Stimulated activated CD4-positive, alpha-beta T cell treated with anti-CD3 and anti-CD28 coated beads, Interleukin-12 subunit alpha, Interleukin-12 subunit beta, amount 100 ng/mL, for 24 hours (primary cell): ENCODE measurements at regions not wholly inside any gene's neighbourhood (a gene's known extent, or its start where the extent isn't known, plus 50 kb on each side); places are given as distances from the start of the nearest gene placed in this dataset.
"Not testable (repeated sequence)": the region's sequence is repeated elsewhere in the genome, so short reads cannot be mapped to it uniquely, and the experiment has no call there.

ENCODE experiments used
- DNase-seq, 2 experiments: peaks; one replicate each; pipeline ENCODE4 v3.0.0-alpha.2; 2020; ENCODE audit warnings: low read depth in 2 of 2

DNA sequence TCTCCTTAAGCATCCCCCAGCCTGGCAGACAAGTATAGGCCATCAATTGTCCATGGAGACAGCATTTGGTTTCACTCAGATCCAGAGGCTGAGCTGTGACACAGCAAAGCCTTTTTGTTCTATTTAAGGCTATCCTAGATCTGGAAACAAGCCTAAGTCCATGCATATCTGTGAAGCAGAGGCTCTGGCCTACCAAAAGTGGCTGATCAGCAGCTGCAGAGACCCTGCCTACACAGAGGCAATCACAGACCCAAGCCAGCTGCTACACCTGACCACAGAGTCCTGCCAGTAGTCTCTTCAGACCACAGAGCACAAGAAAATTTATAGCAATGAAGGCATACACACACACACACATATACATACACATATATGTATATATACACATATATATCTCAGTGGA is 501.7 kb upstream of the ARPP21 start:
- no peak for DNase-seq

DNA sequence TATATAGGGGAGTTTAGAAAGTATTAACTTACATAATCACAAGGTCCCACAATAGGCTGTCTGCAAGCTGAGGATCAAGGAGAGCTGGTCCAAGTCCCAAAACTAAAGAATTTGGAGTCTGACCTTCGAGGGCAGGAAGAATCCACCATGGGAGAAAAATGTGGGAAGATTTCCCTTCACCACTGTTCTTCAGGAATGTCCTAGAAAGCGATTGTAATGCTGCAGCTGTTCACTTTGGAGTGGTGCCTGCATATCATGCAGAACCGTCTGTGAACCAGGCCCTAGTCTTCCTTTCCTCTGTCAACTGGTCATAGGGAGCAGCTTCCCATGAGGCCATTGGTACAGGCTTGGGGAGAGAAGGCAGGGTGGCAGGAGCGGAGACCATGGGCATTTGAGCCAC is 497.9 kb upstream of the ARPP21 start:
- DNase-seq, result no peak

DNA sequence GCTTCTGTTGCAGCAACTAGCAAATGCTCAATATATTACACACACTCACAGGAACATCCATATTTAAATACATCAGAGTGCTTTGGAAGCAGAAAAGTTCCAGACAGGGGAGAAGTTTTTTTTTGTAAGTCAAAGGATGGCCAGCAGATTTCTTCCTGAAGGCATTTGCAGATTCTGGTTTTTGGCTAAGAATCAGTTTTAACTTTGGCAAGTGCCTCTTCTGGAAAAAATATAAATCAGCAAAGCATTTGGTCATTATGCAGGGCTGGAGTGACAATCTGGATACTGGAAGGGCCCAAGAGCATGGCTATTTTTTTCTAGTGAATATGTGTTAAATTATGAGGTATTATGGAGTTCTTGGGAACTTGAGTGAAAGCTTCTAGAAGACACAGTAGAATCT is 495.3 kb upstream of the ARPP21 start:
- no peak for DNase-seq

DNA sequence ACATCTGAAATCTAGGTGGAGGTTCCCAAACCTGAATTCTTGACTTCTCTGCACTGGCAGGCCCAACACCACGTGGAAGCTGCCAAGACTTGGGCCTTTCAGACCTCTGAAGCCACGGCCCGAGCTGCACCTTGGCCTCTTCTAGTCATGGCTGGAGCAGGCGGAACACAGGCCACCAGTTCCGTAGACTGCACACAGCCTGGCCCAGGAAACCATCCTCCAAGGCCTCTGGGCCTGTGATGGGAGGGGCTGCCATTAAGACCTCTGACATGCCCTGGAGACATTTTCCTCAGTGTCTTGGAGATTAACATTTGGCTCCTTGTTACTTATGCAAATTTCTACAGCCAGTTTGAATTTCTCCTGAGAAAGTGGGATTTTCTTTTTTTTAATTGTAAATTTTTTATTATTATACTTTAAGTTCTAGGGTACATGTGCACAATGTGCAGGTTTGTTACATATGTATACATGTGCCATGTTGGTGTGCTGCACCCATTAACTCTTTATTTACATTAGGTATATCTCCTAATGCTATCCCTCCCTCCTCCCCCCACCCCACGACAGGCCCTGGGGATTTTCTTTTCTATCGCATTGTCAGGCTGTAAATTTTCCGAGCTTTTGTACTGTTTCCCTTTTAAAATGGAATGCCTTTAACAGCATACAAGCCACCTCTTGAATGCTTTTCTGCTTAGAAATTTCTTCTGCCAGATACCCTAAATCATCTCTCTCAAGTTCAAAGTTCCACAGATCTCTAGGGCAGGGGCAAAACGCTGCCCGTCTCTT is 492.9 kb upstream of the ARPP21 start:
- DNase-seq, result not testable (repeated sequence)

DNA sequence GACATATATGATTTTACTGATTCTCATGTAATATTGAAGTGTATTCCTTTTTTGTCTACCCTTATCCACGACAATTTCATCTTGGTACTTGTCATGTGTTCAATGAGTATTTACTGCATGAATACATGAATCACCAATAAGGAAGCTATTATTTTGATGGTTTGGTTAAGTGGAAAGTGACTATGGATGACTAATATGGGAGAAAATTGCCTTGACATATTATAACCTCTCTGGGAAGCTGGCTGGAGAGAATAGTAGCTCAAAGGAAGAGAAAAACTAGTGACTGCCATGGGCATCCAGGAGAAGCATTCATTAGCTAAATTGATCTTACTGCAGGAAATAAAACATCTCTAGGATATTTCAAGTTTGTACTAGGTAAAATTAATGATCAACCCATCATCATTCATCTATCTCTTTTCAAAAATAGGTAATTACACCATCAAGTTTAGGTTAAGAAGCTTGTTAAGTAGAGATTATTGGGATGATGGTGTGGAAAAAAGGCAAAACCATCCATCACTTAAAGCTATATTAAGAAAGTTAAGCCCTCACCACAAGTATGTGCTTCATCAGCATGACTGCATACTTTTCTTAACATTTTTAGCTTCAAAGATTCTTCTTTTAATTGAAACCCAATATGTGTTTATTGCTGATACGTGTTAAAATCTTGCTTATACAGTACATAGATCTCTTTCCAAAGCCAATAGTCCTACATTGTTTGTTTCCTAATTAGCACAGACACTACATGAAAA is 455.2 kb upstream of the ARPP21 start:
- DNase-seq, result no peak

DNA sequence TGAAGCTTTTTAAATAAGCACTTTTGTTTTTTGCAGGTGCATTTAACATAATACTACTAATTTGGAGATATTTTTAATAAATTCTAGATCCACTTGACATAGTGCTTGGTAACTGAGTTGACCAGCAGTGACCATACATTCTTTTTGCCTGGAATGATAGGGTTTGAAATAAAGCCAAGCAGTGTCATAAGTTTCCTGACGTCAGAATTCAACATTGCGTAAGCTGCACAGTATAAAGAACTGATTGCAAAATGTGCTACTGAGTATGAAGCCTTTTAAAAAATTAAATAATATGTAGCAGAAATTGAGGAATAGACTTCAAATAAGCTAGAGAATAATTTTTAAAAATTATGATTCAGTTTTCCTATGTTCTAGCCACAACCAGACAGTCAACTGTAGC is 454.6 kb upstream of the ARPP21 start:
- DNase-seq, result no peak

DNA sequence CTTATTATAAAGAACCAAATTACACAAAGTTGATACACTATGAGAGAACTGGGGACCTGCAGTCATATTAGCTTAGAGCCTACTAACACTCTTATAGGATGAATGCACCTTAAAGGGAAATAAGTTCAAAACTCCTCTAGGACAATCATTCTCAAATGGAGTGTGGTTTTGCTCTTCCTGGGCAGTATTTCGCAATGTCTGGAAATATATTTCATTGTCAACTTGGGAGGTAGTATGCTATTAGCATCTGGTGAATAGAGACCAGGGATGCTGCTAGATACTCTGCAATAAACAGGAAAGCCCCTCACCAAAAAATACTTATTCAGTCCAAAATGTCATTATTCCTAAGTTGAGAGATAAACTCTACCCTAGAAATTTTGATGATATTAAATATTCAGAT is 451.4 kb upstream of the ARPP21 start:
- no peak for DNase-seq

DNA sequence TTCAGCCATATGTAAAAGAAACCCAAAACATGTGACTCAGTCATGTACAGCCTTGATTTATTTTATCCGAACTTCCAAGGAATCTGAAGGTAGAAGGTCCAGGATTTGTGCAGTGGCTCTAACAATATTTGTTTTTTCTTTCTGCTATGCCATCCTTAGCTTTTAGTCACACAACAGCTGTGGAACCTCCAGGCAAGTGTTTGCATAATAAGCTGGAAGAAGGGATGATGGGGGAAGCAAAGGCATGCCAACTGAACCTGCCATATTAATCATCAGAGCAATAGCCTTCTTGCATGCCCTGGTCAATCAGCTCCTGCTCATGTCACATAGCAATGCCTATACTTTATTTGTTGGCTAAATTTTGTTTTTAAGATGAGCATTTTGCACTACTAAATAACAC is 444.7 kb upstream of the ARPP21 start:
- no peak for DNase-seq

DNA sequence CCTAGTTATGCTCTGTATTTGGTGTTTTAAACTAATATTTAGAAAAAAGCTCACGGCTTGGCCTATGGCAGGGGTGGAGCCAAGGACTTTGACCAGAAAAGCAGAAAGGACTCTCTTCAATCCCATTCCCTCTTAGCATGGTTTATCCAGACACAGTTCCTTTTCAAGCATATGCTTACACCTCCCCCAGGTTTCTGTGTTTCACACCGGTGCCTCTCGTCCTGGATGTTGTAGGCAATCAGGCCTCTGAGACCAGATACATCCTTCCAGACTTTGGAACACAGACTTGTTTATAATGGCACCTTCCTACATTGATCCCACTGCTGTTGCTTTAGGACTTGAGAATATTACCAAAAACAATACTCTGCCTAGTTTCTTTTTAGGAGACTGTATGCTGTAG is 440.5 kb upstream of the ARPP21 start:
- no peak for DNase-seq

DNA sequence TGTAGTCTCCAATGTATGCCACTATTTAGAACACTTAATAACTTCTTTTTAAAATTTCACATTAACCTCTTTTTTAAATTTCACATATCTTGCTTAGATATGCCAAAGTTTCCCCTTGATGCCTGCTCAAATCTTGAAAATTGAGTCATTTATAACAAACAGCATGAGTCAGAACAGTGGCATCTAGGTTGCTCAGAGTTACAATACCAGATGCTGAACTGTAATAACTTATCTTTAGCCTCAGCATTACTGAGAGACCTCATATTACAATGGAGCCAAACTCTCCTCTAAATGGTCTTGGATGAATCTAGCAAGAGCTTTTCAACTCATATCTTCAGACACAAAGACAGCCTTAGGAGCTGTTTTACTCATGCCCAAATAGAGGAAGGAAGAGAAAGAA is 439.3 kb upstream of the ARPP21 start:
- DNase-seq, result no peak

DNA sequence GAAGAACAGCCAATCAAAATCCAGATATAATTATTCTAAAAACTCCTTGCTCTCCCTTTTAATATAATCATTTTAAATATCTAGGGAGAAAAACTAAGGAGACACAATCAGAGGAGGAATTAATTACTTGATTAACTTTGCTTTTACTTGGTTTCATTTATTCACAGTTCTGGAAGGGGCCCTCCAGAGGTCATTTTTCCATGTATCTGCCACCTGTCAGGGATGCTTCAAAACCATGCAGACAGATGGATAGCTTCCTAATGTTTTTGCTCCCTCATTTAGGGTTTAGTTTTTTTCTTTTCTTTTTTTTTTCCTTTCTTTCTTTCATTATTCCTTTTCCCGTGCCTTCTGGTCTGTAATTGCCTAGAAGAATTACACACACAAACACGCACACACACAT is 438.1 kb upstream of the ARPP21 start:
- DNase-seq, result no peak

DNA sequence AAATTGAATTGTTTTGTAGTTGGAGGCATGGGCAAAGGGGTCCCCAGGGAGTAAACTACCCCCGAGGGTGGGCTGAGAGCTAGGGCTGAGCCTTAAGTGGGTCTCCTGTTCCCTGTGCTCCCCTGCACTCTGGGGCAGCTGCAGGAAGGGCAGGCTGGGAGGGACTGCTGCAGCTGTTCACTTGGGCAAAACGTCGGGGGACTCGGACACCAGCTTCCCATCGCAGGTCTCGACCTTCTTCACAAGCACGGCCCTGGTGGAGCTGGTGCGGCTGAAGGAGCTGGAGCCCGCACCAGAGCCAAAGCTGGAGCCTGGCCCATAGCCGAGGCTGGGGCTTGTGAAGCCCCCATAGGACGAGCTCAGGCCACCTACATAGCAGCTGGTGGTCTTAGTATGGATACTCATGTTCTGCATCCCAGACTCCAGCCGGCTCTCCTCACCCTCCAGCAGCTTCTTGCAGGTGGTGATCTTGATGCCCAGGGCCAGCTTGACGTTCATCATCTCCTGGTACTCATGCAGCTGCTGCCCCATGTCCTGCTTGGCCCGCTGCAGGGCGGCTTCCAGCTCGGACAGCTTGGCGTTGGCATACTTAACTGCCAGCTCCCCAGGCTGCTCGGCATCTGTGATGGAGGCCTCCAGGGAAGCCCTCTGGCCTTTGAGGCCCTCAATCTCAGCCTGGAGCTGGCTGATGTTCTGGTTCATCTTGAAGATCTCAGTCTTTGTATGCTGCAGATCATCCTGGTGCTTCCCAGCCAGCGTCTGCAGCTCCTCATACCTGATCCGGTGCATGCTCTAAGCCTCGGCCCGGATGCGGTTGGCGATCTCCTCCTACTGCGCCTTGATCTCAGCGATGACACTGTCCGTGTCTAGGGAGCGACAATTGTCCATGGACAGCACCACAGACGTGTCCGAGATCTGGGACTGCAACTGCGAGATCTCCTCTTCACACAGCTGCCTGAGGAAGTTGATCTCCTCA is 423.5 kb upstream of the ARPP21 start:
- no peak for DNase-seq

DNA sequence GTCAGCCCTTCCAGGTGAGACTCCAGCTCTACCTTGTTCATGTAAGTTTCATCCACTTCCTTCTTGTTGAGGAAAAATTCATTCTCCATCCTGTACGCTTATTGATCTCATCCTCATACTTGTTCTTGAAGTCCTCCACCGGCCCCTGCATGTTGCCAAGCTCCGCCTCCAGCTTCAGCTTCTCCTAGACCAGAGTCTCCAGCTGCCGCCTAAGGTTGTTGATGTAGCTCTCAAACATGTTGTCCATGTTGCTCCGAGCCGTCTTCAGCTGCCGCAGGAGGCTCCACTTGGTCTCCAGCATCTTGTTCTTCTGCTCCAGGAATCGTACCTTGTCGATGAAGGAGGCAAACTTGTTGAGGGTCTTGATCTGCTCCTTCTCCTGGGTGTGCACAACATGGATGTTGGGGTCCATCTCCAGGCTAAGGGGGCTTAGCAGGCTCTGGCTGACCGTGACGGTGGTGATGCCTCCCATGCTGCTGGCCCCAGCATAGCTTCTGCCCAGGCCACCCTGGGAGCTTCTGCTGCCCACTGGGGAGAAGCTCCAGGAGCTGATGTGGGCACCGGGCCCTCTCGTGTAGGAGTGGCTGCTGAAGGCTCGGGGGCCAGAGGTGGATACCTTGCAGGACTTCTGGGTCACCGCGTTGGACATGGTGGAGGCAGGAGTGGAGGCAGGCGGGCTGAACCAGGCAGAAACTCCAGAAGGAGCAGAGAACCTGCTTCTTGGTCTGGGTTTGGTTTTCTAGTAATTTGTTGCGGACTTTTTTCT is 422.6 kb upstream of the ARPP21 start:
- DNase-seq, result no peak

DNA sequence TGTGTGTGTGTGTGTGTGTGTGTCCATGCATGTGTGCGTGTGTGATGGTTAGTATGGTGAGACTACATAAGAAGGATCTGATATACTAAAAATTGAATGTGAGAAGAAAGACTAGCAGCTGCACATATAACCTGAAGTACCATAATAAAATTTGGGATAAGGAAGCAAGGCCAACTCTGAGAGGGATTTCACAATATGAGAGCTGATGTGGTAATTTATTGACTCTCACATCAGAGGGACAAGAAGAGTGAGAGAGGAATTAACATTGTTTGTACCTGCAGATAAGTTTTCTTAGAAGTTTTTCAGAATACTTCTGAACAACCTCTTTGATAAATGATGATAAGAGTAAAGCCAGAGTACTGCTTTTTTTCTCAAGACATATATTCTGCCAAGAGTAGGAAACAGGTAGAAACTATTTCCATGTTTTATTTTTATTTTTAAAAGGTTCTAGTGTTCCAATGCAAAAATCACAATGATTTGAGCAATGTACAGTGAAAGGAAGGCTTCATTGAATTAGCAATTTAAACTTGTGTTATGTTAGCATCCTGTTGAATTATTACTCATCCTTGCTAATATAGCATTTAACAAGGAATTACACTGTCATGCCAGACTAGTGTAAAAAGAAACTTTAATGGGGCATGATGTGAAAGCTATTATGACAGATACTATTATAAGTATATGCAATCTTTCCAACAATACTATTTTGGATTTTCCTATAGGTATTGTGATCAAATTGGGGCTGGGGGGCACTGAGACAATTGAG is 415.5 kb upstream of the ARPP21 start:
- no peak for DNase-seq

DNA sequence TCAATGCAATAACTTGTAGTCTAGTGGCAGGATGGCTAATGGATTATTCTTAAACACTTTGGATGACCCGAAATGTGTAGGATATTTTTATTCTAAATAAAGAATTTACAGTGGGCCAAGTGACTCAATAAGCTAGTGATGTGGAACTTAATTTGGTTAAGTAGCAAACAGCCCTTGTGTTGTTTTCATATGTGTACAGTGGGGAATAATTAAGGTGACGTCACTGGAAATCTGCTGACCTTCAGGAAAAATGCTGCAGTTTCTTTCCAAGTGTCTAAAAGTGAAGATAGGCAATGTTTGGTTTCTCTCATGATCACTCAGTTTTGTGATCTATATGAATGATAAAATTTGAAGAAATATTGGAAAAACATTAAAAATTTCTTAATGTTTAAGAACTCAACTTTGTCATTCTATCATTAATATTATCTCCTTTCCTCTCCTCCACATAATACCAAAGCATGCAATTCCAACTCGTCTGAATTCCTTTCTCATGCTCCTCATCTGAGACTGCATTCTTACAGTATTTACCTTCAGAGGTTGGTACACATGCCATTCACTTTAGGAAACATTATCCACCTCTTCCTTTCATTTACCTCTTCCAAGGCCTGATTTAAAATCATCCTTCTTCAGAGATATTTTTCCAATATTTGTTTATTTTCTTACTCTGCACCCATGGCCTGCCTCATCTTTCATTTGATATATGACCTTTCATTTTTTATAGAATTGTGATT is 414.6 kb upstream of the ARPP21 start:
- DNase-seq, result no peak

DNA sequence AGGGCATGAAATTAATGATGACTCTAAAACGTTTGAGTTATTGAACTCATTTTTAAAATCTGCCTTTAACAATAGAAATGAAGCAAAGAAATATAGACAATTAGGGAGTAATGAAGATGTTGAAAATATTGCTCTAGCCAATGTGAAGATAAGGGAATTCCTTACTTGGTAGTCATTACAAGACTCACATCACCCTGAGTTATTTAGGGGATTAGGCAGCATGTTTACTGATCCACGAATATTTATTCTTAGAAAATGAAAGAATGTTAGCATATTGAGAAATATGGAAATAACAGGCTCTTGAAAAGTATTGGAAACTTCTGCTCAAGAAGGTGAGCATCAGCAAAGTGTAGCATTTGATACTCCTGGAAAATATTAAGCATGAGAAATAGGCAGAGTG is 398.1 kb upstream of the ARPP21 start:
- DNase-seq, result no peak

DNA sequence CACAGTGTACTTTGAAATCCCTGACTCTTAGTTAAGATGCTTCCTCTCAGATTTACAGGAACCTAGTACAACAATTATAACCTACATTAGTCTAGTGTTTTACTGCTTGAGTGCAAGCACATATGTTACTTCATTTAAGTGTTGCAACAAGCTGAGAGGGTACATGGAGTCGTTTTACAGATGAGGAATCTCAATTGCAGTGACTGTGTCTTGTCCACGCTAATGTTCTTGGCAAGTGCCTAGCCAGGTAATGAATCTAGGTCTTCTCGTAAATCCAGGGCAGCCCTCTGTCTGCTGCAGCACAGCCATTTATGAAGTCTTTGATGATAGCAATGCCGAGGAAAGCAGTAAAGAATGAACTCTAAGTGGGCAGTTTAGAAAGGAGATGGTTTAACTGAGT is 384.4 kb upstream of the ARPP21 start:
- no peak for DNase-seq

DNA sequence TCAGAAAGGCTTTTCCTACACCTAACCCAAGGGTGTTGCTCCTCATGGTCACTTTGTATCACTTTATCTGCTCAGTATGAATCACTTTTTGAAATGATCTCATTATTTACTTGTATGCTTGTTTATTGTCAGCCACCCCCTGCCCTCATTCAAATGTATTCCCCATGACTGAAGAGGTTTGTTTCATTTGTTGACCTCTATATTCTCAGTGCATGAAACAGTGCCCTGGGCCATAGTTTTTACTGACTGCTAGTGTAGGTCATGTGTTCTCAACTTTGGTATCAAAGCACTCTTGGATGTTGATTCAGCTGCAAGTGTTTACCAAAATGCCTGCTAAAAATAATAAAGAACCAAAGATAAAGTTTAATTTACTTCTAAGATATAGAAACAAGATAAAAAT is 381.7 kb upstream of the ARPP21 start:
- DNase-seq, result no peak

DNA sequence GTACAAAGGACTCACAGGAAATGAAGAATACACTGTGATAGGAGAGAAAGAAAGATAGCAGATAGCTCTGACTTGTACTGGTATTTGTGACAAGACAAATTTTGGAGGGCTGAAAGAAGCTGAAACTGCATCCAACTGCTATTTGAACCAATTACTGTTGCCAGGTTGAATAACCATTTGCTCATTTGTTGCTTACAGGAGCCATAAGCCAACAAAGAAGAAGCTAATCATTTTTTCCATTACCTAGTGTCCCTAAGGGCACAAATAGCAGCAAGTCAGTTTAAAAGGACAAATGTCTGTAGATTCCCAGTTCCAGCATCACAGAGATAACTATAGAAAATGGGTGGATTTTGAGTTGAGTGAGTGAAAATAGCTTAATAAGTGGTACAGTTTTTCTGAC is 376.9 kb upstream of the ARPP21 start:
- DNase-seq, result no peak

DNA sequence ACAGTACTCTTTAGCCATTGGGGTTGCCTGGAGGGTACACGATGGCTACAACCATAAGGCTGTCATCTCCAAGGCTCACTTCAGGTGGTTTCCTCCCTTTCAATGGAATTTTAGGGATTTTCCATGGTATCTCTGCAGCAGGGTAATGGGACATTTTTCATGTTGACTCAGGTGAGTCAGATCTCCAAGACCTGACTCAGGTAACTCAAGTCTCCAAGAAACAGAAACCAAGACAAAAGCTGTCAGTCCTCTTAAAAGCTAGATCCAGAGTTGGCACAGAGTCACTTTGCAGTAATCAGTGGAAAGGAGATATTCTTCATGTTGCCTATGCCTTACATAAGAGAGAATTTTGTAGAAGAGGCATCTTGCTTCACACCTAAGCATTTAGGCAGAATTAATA is 375.8 kb upstream of the ARPP21 start:
- no peak for DNase-seq
